ENCODE measurements at regions not wholly inside any gene's neighbourhood (a gene's known extent, or its start where the extent isn't known, plus 50 kb on each side); places are given as distances from the start of the nearest gene placed in this dataset.

- no peak for TF ChIP-seq CTCF (IDR thresholded peaks at IDR 0.05; ENCODE audit: extremely low read depth in 1 of 2, insufficient read depth in 1 of 2, low read depth in 1 of 2, low read length in 2 of 2)
- no peak for TF ChIP-seq POLR2A (IDR thresholded peaks at IDR 0.05; ENCODE audit: low read depth, low read length)
- TF ChIP-seq POLR2AphosphoS5 (IDR thresholded peaks at IDR 0.05; ENCODE audit: insufficient read depth, low read depth, low read length), result no peak
- no peak for TF ChIP-seq EZH2 (IDR thresholded peaks at IDR 0.05; ENCODE audit: borderline replicate concordance, low read depth, low read length, severe bottlenecking)
Measured at GRCh38 chr13:62287764-62288163, 872.1 kb upstream of the PCDH20 start.

Data from endothelial cell of umbilical vein (primary cell).